ENCODE measurements at regions not wholly inside any gene's neighbourhood (a gene's known extent, or its start where the extent isn't known, plus 50 kb on each side); places are given as distances from the start of the nearest gene placed in this dataset.

DNA sequence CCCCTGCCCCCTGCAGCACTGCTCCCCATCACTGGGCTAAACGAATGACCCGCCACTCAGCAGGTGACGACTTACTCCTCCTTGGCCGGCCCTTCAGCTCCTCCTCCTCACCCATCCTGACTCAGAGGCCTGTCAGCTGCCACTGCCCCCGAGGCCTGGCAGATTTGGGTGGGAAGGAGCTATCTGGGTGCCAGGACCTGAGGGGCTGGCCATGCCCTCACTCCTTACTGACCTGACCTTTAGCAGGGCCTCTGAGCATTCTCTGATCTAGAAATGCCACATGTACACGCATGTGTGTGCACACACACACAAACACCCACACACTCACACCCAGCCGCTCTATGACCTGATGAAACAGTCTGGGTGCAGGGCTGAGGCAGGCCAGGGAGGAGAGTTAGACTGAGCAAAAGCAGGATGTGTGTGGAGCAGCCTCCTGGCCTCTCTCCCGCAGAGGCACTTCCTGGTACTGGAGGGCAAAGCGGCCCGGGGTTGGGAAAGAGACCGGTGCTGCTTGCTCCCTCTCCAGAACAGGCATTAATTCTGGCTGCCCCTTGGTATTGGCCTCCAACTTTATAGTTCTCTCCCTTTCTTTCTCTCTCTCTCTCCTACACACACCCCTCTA lies 68.0 kb downstream of the ZFP36L2 start:
- FAIRE-seq (no peak), DNase-seq (ENCODE audit: insufficient read length, low spot score) (no peak)
- no peak for TF ChIP-seq CTCF (IDR thresholded peaks at IDR 0.05; ENCODE audit: insufficient read depth, missing control alignments)

DNA sequence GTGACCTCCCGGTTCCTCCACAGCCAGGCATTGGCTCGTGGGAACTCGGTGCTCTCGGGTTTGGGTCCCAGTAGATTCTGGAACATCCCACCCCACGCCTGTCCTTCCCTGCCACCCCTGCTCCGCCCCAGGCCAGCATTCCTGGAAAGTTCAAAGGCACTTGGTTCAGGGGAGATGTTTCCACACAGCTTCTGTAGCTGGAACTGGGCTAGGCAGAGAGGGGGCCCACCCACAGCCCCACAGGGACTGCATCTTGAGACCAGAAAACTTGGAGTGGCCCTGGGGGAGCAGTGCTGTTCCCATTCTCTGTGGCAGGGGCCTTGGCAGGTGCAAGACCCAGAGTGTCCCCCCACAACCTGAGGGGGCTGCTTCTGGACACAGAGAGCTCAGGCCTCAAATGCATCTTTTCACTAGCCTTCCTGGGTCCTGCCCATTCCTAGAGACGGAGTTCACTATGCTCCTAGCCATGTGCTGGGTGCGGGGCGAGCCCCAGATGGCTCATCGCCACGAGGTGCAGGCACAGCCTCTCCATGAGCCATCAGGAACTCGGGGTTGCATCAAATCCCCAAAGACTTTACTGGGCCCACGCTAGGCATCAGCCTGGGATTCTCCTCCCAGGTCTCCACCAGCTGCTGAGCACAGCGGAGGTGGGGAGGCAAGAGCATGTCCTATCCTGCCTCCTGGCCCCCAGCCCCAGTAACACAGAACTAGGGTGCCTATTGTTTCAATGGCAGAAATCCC lies 68.7 kb downstream of the ZFP36L2 start:
- FAIRE-seq (no peak), DNase-seq (ENCODE audit: insufficient read length, low spot score) (no peak)

GRCh38 chr2:43155851-43156411 lies 70.5 kb downstream of the ZFP36L2 start:
- TF ChIP-seq CTCF (IDR thresholded peaks at IDR 0.05; ENCODE audit: insufficient read depth, missing control alignments), result no peak
- no peak for FAIRE-seq
- no peak for DNase-seq (ENCODE audit: insufficient read length, low spot score)

More for the DNA sequence above, 68.7 kb downstream of the ZFP36L2 start:
- no peak for TF ChIP-seq CTCF (IDR thresholded peaks at IDR 0.05; ENCODE audit: insufficient read depth, missing control alignments)

- no peak for TF ChIP-seq CTCF (IDR thresholded peaks at IDR 0.05; ENCODE audit: insufficient read depth, missing control alignments)
- DNase-seq (ENCODE audit: insufficient read length, low spot score), result no peak
- no peak for FAIRE-seq
Measured at GRCh38 chr2:43154685-43155084, 71.7 kb downstream of the ZFP36L2 start.

DNA sequence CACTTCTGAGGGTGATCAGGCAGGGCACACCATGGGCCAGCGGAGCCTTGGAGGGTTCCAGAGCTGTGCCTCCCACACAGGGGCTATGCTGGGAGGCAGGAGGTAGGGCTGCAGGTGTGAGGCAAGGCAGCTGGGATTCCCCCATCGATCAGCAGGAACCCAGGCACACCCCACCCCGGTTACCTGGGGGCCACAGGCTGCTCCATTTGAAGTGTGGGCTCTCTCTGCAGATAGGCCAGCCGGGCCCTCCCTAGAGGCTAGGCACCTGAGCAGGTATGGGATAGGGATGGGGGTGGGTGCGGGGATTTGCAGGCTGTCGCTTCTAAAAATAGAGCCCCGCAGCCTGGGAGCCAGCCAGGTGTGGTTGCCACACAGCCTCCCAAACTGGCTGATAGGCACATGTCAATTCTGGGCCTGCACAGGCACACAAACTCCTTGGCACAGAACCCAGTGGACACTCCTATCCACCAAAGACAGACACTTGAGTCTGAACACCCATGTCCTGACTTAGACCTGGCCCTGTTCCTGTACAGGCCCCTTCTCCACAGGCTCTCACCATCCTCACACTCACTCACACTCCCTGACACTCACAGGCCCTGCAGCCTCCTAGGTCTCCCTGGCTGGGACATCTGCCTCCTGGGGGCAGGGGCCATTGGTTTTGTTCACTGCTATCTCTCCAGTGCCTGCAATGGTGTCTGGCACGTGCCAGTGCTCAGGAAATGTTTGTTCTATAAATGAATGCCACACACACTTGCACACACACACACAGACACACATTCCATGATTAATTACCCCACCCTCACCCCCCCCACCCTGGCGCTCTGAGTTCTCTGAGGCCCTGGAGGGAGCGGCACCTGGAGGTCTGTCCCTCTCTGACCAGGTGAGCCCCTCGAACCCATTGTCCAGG lies 73.4 kb downstream of the ZFP36L2 start:
- no peak for TF ChIP-seq CTCF (IDR thresholded peaks at IDR 0.05; ENCODE audit: insufficient read depth, missing control alignments)
- FAIRE-seq (no peak), DNase-seq (ENCODE audit: insufficient read length, low spot score) (no peak)

DNA sequence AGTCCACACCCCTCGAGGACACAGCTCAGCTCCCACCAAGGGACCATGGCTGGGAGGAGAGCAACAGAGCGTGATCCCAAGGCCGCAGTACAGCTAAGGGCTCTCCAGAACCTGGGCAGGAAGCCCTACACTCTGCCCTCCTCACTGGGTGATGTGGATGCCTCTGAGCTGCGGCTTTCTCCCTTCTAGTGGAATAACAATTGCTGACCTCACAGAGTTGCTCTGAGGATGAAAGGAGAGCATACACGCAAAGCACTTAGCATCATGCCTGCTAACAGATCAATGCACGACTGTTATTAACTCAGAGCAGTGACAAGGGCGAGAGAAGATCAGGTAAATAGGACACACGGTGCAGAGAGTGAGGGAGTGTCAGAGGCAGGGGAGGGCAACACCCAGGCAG lies 74.2 kb downstream of the ZFP36L2 start:
- DNase-seq (ENCODE audit: insufficient read length, low spot score) (no peak), FAIRE-seq (no peak)
- no peak for TF ChIP-seq CTCF (IDR thresholded peaks at IDR 0.05; ENCODE audit: insufficient read depth, missing control alignments)
